ENCODE measurements at regions not wholly inside any gene's neighbourhood (a gene's known extent, or its start where the extent isn't known, plus 50 kb on each side); places are given as distances from the start of the nearest gene placed in this dataset.

- no peak for TF ChIP-seq CTCF (conservative IDR thresholded peaks at IDR 0.05; ENCODE audit: low read length)
- no peak for TF ChIP-seq EZH2phosphoT487 (IDR thresholded peaks at IDR 0.05; ENCODE audit: borderline replicate concordance, low read depth, low read length)
Measured at GRCh38 chr1:65558215-65558614, 137.7 kb downstream of the LEPR start.
